DMS 273 treated with DMSO at 0.1 percent for 48 hours (cell line): ENCODE measurements at regions not wholly inside any gene's neighbourhood (a gene's known extent, or its start where the extent isn't known, plus 50 kb on each side); places are given as distances from the start of the nearest gene placed in this dataset.
"Not testable (repeated sequence)": the region's sequence is repeated elsewhere in the genome, so short reads cannot be mapped to it uniquely, and the experiment has no call there.

Source experiments
- DNase-seq: peaks from one replicate; lab custom pipeline; 2025; lab: John Stamatoyannopoulos, UW

DNA sequence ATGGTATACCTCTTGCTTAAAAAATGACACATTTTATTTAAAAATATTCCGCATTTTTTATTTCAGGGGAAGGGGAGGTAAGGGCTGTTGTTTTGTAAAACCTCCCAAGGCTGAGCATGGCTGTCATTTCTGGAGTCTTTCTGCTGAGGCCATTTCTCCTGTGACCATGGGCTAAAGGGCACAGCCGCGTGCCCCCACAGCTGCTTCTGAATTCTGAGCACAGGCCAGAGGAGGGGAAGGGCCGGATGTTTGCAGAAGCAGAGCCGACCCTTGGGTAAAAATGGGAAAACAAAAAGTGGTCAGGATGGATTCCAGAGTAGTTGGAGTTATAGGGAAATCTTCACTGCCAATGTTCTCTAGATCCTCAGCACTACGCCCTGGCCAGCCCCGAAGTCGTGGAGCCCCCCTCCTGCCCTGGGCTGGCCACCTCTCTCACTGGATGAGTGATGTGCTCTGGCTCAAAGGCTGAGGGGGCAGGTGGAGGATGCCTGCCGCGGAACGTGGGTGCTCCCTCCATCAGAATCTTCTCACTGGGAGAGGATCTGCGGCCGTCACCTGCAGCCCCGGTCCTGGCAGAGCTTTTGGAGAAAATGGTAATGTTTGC is 131.3 kb upstream of the ZEB1 start:
- no peak for DNase-seq

DNA sequence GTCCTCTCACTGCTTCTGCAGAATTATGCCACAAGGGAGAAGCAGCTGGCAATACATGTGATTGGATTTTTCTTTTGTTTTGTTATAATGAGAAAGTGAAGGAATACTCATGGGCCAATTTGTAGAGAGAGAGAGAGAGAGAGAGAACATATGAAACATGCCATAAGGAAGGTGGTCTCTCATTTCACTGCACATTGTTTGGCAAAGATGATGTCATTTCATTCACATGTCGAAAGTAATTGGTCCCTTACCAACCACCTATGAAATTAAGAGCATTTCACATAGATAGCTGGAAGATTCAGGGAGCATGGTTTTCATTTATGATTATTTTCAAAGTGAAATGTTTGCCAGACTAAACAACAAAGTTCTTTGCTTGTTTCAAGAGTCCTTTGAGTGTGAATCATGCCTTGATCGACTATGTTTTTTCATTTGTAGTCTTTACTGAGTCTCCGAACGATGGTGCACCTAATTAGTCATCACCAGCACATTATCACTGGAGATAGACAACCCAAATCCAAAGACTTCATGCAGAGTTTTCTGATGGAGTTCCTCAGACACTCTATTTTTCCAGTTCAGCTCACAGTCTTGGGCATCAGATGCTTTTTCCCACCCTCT is 130.1 kb upstream of the ZEB1 start:
- no peak for DNase-seq

DNA sequence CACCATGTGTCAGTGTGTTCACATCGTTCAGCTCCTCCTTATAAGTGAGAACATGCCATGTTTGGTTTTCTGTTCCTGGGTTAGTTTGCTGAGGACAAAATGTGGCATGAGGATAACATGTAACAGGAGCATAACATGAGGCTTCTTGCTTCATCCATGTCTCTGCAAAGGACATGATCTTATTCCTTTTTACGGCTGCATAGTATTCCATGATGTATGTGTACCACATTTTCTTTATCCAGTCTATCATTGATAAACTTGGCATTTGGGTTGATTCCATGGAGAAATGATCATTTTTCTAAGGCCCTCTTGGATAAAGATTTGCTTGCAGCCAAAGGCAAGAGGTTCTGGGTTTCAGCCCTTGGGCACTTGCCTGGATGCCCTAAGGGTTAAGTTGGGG is 128.5 kb upstream of the ZEB1 start:
- no peak for DNase-seq

DNA sequence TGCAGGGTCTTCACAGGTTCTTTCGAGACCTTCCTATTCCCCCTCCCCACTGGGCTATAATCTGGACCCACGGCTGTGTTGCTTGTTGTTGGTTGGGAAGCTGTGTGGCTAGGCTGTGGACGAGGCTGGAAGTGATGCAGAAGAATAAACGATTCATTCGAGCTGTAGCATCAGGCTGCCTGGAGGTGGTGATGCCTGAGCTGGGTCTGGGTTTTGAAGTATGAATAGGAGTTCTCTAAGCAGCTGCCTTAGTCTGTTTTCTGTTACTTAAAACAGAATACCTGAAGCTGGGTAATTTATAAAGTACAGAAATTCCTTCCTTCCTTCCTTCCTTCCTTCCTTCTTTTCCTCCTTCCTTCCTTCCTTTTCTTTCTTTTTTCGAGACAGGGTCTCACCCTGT is 126.5 kb upstream of the ZEB1 start:
- DNase-seq = no peak

DNA sequence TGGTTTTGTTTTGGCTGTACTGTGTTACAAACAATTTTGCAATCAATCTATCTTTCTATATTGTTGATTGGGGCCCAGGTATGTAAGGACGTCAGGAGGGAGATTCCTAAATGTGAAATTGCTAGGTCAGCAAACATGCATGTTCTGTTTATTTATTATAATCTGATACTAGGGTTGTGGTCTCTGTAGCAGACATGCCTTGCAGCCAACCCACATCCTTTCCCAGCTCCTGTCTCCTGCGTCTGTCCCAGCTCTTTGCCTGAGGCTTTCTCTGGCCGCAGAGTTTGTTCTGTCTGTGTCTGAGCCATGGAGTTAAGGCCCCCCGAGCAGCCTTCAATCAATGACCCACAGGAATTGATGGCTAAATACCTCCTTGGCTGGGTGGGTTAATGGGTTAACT is 124.0 kb upstream of the ZEB1 start:
- DNase-seq = no peak

DNA sequence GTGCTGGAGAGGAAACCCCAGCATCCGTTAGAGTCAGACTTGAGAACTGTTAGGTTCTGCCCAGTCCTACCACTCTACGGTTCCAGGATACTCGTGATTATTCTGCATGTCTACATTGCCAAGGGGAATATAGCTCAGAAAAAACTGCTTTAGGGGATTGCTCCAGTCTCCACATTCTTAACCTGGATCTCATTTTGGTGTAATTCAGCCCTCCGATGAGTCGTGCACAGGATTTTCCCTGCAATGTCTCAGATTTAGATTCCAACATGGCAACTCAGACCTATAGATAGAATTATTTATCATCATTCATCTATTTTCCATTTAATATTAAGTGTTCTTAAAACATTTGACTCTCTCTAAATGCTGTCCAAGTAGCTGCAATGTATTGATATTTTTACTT is 121.1 kb upstream of the ZEB1 start:
- no peak for DNase-seq

DNA sequence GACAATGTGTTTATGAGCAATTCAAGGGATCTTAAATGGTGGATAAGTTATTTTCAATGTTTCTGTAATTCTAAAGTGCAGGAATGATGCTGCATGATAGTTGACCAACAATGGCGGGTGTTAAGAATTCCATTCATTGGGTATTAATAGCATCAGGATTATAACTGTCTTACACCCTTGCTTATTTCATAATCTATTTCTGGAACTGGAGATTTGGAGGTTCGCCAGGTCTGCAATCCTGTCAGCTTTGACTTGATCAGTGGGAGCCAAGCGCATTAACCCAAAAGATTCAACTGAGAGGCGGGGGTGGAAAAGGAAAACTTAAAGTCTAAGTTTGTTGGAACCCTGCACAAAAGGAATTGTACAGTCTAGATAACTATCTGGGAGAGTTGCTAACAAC is 114.9 kb upstream of the ZEB1 start:
- no peak for DNase-seq

DNA sequence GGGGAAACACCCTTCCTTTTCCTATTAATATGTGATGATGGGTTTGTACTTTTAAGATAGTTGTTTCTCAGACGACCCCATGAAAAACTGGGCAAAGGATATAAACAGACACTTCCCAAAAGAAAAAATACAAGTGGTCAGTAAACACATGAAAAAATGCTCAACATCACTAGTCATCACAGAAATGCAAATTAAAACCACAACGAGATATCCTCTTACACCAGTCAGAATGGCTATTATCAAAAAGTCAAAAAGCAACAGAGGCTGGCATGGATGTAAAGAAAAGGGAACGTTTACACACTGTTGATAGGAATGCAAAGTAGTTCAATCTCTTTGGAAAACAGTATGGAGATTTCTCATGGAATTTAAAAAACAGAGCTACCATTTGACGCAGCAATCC is 111.4 kb upstream of the ZEB1 start:
- DNase-seq = no peak

DNA sequence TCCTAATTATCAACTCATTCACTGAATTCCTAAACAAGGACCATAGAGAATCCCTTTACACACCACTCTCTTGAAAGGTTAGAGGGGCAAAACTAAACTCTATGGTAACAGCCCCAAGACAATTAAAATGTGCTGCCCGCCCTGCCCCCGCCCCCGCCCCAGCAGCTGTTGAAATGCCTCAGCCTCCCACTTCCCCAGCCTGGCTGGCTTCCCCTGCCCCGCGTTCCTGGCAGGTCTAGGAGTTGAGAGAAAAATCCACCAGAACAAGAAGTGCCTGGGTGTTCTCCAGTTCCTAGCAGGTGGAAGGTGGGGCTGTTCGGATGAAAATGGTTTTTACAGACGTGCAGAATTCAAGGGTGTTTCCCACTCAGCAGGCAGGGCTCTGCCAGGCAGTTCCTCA is 109.5 kb upstream of the ZEB1 start:
- DNase-seq = no peak

DNA sequence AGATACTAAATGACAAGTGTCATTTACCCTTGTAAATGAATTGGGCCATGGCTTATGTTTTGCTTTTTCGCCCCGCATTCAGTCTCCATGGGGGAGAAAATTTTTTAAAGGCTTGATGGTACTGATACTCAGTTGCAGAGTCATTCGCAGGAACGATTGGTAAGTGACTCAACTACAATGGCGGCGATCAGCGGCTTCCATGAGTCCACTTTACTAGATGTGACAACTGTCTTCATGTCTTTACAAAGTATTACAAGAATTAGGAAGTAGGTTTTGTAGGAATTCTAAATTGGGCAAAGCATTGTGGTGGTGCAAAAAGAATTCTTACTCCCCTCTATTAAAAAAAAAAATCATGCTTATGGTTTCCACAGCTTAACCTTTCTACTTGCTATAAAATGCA is 108.8 kb upstream of the ZEB1 start:
- no peak for DNase-seq

DNA sequence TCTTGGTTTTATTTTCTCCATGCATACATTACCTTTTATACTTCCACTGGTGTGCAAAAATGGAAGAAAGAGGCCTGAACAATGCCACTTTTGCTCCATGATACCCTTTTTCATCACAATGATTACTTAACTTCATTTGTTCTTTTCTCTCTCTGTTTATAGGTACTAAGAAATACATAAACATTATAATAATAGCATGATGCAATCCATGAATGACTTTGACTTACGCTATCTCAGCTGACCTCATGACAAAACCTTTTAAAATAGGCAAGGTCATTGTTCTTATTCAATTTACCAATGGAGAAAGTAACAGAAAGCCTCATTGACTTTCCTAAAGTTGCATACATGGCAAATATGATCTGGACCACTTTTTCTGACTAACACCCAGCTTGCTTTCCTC is 105.1 kb upstream of the ZEB1 start:
- no peak for DNase-seq

DNA sequence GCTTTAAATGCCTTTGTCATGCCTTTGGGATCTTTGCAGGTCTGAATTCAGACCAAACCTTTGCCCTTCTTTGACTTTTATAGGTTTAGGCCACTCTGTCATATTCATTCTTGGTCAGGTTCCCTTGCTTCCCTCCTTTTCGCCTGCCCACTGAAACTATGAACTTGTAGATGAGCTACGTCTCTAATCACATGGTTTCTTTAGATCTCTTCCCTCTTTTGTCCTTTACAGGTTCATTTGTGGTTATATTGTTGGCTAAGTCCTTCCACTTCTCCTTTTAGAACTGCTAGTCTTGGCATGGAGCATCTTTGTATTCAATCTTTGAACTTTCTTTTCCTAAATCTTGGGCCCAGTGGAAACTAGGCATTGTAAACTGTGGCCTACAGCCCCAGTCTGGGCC is 104.0 kb upstream of the ZEB1 start:
- DNase-seq = no peak

DNA sequence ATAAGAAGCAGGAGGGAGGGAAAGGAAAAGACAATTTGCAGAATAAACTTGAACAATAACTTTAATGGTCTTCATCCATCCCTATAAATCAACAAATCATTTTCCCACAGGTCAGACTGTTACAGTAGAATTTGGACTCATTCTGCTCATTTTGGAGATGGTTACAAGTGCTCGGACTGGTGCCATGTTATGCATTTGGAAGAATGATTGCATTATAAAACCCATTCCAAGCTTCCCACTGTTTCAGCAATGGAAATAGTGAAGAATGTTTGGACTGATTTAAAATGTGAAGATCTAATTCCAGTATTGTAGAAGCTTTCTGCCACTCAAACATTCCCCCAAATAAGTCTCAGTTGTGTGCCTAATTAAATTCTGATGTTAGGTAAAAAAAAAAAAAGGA is 99.7 kb upstream of the ZEB1 start:
- DNase-seq = no peak

DNA sequence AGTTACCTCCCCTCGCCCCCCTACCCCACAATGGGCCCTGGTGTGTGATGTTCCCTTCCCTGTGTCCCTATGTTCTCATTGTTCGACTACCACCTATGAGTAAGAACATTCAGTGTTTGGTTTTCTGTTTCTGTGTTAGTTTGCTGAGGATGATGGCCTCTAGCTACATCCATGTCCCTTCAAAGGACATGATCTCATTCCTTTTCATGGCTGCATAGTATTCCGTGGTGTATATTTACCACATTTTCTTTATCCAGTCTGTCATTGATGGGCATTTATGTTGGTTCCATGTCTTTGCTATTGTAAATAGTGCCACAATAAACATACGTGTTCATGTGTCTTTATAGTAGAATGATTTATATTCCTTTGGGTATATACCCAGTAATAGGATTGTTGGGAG is 90.2 kb upstream of the ZEB1 start:
- not testable (repeated sequence) for DNase-seq

DNA sequence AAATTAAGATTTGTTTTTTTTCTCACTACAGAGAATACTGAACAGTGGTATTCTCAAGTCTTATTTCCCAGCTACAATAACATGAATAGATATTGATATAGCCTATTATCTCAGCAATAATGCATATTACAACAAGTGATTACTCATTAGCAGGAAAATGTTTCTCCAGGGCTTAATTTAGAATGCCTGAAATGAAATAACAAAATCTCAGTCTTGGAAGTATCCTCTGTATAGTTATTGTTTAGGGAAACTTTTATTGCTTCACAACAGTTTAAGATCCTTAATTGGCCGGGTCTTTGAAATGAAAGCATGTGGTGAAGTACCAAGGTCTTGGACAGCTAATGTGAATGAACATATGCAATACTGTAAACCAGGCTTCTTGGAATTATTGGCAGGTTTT is 79.1 kb upstream of the ZEB1 start:
- no peak for DNase-seq

DNA sequence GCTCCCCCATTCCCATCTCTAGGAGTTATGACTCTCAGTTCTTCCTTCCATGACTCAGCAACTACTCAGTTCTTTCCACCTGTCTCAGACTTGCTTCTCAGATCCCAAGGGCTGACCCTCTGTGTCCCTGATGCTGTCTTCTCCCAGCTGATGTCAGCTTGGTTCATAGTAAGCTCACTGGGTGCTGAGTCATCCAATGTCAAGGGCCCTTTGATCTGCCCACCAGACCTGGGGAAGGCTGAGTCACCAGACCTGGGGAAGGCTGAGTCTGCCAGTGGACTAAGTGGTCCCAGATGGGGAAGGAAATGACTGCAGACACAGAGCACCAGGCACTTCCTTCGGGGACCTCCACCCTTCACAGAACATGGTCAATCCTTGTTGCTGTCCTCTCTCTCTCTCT is 76.1 kb upstream of the ZEB1 start:
- DNase-seq = no peak

DNA sequence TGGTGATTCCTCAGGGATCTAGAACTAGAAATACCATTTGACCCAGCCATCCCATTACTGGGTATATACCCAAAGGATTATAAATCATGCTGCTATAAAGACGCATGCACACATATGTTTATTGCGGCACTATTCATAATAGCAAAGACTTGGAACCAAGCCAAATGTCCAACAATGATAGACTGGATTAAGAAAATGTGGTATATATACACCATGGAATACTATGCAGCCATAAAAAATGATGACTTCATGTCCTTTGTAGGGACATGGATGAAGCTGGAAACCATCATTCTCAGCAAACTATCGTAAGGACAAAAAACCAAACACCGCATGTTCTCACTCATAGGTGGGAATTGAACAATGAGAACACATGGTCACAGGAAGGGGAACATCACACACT is 67.9 kb upstream of the ZEB1 start:
- not testable (repeated sequence) for DNase-seq

DNA sequence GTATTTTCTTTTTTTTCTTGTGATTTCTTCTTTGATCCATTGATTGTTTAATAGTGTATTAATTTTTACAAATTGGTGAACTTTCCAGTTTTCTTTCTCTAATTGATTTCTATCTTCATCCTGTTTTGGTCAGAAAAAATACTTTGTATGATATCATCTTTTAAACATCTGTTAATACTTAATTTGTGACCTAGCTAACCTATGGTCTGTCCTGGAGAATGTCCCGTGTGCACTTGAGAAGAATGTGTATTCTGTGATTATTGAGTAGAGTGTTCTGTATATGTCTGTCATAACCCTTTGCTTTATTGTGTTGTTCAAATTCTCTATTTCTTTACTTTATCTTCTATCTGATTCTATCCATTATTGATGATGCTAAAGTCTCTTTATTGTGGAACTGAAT is 65.8 kb upstream of the ZEB1 start:
- no peak for DNase-seq

DNA sequence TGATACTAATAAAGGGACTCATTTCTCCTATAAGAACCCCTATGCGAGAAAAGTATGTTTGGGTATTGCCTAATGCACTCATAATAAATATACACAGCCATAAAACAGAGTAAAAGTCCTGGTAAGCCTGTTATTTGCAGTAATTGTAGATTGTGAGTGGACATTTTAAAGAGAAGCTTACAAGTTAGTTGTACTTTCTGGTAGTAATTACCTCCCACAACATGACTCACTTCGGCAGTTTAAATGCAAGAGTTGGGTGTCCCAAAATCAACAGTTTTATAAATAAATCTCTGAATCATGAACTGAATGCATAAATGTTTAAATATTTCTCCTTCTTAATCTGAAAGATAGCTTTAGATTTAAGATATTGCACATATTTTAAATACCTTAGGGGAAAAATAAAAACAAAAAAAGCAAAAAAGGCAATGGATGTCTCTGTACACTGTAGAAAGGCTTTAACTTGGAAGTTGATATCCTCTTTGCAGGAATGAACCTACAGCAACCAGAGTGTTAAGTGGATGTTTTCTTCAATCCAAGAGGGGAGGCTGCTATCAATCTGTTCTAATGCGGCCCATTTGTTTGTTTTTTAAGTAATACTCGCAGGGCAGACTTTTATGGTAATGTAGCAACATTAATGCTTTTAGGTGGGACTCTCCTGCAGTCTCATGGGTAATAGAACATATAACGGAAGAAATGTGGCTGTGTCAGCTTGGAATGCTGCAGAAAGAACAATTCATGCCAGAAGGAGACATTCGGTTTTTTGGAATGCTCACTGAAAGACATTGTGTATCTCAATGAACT is 57.3 kb upstream of the ZEB1 start:
- no peak for DNase-seq

DNA sequence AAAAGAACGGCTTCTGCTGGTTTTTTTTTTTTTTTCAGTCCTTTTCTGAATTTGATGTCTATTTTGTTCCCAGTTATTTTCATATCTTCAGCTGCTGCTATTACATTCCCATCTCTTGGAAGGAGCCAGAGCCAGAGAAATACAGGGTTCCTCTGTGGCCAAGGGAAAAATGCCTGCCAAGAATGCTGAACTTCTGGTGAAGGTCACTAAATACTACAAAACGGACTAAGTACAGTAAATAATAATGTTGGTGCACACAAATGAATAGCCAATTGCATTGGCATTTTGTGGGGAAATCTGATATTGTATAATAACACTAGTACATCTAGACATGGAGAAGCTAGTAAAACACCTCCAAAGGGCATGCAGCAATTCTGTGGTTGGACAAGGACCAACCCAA is 56.3 kb upstream of the ZEB1 start:
- no peak for DNase-seq

DNA sequence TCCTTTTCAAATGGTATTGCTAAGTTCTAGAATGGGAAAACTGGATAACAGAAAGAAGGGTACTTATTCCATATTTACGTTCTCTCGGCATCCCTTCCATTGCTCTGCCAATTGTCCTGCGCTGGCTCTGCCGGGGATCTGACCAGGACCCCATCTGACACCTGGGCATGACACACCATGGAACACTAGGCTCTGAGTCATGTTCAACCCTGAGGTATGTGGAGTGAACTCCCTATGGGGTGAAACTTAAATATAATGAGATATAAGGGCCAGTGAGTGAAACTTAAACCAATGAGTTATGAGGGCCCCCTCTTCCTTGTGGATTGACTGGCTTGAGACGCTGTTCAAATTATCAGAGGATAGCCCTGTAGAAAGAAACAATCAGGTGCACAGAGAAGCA is 55.1 kb upstream of the ZEB1 start:
- DNase-seq = no peak

DNA sequence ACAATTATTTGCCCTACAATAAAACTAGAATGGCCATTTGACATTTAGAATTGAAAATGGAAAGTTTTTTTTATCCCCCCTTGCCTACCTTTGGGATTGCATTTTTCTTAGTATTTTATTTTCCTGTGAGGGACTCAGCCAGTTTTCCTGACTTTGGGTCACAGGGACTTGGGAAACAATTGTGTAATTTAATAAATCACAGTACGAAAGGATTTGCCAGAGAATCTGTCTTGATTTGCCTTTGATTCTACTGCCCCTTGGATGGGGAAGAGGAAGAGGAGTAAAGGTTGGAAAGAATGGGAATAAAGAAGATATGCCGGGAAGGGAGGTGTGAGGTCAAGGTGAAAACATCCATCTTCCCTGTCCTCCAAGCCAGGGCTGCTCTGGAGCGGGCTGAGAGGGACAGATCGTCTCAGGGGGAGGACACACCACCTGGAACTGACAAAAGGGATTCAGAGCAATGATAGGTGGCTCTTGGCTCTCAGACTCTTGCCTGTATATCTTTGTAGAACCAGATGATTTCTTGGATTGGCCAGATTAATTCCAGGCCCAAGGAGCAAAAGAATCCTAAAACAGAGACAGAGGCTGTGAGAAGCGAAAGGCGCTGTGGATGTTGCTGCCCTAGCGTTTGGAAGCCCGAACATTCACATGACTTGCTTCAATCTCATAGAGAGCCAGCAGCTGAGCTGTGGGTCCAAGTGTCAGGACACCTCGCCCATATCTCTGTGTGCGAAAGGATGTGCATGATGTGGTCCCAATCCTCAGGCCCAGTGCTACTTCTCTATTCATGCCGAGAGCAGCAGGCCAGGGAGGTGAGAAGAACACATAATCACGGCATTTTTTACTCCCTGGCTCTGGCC is 50.3 kb upstream of the ZEB1 start:
- DNase-seq = no peak
